GM18511 (cell line): ENCODE measurements at regions not wholly inside any gene's neighbourhood (a gene's known extent, or its start where the extent isn't known, plus 50 kb on each side); places are given as distances from the start of the nearest gene placed in this dataset.

Source experiments
- ATAC-seq: cut with Tn5 transposase; IDR thresholded peaks from one replicate; pipeline ENCODE4 v1.9.1; 2021; ENCODE audit warnings: mild to moderate bottlenecking, moderate library complexity; ENCODE audit not compliant: unreplicated experiment

DNA sequence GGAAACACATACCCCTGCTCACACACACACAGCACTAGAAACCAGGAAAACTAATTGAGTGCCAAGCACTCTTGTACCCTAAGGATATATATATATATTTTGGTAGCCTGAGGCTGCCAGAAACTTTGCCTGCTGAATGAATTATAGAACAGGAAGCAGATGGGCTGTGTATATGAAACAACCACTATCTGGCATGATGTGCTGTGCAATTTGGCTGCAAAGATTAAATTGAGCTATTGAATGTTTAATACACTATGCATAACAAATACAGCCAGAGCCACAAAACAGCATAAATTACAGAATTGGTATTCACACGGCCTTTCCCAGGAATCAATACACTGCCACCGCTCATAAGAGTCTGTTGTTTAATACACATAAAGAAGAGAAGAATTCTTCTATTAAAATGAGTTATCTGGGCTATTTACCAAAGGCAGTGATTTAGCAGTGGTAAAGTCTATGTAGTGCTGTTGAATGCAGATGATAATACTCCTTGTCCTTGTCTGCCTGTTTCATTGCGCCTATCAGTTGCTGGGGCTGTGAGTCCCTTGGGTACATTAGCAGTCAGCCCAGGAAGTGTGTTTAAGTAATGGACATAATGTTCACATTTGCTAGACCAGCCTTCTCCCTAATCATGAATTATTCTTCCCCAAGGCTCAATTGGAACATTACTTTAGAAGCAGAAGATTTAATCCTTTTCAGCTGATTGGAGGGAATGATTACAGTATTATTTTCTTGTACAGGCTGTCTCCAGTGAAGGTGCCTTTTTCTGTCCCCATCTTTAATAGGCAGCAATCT, 294.3 kb downstream of the TLE1 start:
- no peak for ATAC-seq

- ATAC-seq = no peak
Observed at GRCh38 chr9:81393985-81394811, 295.1 kb downstream of the TLE1 start.

DNA sequence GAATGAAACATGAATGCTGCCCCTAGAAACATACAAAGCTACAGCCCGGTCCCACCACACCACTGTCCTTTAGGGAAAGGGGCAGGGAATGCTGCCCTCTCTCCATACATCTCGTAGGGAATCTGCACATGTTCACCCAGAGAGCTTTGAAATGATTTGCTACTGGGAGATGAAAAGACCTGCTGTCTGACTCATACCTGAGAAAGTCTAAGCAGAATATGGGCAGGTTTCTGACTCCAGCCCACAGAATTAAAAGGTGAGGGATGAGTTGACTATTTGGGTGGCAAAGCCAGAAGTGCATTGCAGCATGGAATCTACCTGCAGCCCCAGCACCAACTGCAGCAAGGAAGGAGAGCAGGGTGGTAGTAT, 297.9 kb downstream of the TLE1 start:
- ATAC-seq = no peak

GRCh38 chr9:81390792-81391456, 298.4 kb downstream of the TLE1 start:
- ATAC-seq = no peak

DNA sequence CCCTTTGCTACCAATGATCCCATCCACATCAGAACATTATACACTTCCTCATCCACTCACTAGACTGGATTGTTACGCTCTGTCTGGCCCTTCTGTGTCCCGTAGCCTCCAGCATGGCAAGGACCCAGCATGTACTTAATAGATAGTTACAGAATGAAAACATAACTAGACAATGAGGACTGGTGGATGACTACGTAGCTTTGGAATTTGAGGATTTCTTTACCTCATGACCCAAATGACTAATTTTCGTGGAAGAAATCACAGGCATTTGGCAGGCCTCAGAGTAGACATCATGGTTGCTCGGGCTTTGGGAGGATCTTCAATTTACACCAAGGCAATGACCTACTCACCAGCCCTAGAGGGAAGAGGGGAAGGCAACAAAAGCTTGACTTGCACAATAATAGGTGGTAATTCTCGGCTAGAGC, 299.8 kb downstream of the TLE1 start:
- ATAC-seq = no peak

- no peak for ATAC-seq
Observed at GRCh38 chr9:81388831-81389230, 300.5 kb downstream of the TLE1 start.

DNA sequence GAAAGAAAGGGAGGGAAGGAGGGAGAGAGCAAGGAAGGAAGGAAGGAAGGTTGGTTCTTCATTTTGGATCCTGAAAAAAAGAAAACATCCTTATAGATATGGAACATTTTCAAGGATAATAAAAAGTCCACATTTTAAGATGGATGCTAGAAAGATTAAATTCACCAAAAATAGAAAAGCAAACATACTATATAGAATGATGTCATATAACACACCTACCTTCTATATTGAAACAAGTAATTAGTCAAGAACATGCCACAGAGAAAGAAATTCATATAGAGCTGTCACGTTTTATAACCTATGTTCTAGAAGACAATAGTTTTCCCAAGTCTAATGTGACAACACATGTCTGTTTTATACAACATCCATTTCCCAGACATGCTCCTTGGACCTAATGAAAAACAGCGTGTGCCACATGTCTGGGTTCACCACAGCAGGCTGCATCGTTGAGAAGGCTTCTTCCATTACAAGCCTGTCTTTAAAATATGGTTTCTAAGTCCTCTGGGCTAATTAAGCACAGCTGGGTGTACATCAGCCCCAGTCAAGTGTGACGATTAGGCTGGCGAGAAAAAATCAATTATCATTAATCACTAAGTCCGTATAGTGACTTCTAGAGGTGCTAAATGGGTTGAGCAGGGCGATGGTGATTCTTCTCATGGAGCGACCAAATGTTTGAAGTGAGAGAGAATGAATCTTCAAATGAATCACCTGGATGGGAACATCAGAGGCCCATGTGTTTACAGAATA, 301.8 kb downstream of the TLE1 start:
- no peak for ATAC-seq

DNA sequence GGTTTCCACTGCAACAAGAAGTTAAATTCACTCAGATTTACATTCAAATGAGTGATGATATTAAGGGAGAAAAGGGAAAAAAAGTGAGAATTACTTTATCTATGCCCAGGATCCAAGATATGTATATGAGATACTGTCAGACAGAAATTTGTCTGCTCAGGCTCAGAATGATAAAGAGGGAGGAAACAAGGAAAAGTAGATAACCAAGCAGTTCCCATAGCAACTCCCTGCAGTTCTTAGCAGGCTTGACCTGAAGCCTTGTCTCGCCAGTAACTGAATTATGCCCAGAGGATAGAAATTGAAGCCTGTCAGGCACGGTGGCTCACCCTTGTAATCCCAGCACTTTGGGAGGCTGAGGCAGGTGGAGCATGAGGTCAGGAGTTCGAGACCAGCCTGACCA, 304.4 kb downstream of the TLE1 start:
- ATAC-seq = no peak

DNA sequence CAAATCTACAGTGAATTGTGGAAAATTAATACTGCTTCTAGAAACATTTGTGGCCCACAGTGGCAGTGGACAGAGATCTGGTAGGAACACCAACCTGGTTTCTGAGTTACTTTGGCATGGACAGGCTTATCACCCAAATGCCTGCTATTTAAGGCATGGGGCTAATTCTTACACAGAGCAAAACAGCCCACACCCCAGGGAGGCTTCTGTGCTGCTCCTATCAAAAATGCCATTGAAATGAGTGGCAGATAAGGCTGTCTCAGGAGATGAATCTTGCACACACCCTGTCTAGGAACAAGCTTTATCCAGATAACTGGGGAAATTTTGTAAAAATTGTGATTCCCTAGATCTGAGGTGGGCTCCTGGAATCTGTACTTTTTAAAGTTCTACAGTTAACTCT, 307.1 kb downstream of the TLE1 start:
- ATAC-seq = no peak

DNA sequence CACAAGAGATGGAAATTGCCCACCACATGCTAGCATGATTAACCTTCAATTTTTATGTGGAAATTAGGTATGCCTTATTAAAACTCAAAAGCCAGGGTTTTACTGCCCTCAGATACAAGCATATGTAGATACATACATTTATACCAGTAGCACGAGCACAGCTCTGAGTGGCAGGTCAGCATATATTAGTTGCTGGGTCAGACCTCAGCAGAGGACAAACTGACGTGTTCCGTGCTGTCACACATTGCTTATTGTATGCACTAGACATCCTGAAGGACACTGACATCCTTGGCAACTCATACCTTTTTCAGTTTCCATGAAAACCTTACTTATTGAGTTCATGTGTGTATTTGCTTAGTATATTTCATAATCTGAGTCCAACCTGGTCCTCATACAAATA, 307.7 kb downstream of the TLE1 start:
- no peak for ATAC-seq

GRCh38 chr9:81380504-81381359, 308.6 kb downstream of the TLE1 start:
- ATAC-seq = no peak

DNA sequence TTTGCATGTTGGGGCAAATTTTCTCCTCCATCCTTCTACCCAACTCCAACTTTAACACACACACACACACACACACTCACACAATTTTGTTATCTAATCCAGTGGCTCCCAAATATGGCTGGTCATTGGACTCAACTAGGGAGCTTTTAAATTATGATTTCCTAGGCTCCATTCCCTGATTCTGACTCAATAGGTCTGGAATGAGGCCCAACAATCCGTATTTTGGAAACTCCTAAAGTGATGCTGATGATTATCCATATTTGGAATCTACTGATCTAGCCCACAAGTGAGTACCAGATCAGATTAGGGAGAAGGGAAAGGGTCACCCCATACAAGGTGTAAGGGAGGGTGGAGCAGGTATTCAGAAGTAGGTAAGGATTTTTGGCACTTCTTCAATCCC, 309.7 kb downstream of the TLE1 start:
- ATAC-seq = no peak

- ATAC-seq = no peak
Observed at GRCh38 chr9:81377921-81378320, 311.4 kb downstream of the TLE1 start.

- ATAC-seq = no peak
Observed at GRCh38 chr9:81377320-81377719, 312.0 kb downstream of the TLE1 start.

GRCh38 chr9:81375187-81376100, 313.9 kb downstream of the TLE1 start:
- no peak for ATAC-seq

DNA sequence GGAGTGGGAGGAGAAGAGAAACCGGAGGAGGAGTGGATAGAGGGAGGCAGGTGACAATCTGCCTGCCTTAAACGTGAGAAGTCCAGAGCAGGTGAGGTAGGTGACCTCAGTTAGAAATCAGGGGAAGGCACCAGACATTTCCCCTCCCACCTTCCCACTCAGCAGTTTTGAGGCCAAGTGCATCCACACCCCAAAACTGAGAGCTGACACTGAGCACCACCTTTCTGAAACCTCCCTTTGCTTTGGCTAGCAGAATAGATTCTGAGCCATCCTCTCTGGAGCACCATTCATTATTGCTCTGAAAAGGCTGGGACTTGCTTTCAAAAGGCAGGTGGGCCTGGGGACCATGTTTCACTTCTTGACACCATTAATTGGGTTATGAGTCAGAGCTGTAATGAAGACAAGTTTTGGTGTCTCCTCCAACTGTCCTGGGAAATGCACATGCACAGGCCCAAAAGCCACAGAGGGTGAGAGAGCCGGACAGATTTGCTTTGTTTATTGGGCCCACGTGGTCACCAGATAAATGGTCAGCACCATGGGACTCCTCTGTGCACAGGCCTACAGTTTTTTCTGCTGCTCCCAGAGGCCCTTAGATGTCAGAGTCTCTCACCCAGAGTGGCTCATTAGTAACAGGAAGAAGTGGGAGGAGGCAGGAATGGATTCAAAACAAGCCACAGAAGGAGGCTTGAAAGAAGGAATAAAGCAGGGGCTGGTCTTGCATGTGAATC, 314.7 kb downstream of the TLE1 start:
- ATAC-seq = no peak

DNA sequence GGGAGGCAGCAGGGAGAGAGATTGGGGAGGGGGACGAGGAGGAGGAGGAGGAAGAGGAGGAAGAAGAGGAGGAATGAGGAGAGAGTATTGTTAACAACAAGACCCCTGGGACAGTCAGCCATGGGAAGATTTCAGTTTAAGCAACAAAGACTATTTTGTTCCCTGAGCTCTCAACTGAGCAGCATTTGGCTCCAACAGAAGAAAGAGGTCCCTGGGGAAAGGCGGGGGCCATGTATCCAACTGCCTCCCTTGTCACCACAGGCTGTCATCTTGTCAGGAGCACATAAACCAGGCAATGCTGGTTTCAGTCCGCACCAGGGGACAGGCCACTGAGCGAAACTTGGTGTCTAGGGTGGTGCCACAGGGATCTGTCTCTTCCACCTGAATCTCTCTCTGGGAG, 316.1 kb downstream of the TLE1 start:
- ATAC-seq = no peak

DNA sequence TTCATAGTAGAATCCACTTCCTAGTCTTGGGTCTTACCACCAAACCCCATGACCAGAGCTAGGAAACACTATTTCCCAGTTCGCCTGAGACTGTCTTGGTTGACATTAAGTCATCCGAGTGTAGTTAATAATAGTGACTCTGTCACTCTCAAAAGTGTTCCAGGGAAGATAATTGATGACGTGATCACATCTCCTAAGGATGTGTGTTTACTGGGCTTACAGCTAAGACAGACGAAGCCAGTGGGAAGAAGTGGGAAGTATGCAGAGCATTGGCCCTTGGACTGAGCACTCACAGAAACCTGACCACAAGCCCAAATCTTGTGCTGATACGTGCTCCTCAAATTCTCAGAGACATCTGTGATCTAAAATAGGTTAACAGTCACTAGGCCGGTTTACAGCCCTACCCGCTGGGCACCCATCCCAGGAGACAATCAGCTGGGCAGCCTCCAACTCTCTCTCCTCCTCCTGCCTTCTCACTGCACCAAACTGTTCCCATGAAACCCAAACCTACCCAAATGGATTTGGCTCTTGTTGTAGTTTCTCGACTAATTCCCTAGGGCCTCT, 316.6 kb downstream of the TLE1 start:
- ATAC-seq = no peak
